ENCODE measurements at regions not wholly inside any gene's neighbourhood (a gene's known extent, or its start where the extent isn't known, plus 50 kb on each side); places are given as distances from the start of the nearest gene placed in this dataset.
A peak's percentile ranks its signal among the peaks of the same experiment; 100 is the strongest.

DNA sequence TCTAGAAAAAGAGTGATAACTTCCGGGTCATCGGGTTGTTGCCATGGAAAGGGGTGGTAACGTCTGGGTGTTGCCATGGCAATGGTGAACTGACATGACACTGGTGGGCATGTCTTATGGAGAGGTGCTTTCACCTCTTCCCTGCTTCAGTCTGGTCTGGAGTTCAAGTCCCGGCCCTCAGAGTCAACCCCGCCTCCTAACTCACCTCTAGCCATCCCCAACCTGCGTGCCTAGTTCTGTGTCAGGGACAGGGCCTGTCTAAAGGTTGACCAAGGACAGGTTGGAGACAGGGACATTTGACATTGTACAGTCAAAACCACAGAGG, 96.0 kb downstream of the LSM3 start:
- Histone ChIP-seq H3K9me2 (ENCODE audit: low read depth, low read length) (no peaks in the 10 kb centered on the region), H3K9ac (ENCODE audit: low read length) (no peak overlapping the region), H3K9me3 (ENCODE audit: low read length) (no peaks in the 10 kb centered on the region), H3K27me3 (ENCODE audit: insufficient read depth, low read length) (no peaks in the 10 kb centered on the region), H3K27ac (ENCODE audit: low read depth, low read length, poor library complexity, severe bottlenecking) (no peak overlapping the region), H2AFZ (ENCODE audit: low read length) (no peak overlapping the region), H3K79me2 (ENCODE audit: insufficient read depth, low read length) (no peaks in the 10 kb centered on the region), H3K4me3 (ENCODE audit: low read depth, low read length, poor library complexity, severe bottlenecking) (no peak overlapping the region), H3K36me3 (ENCODE audit: insufficient read depth, low read length) (no peaks in the 10 kb centered on the region), H3K4me2 (ENCODE audit: low read length) (no peak overlapping the region), H3K4me1 (ENCODE audit: insufficient read depth, low read length, severe bottlenecking) (no peaks in the 10 kb centered on the region), H4K20me1 (ENCODE audit: insufficient read depth, low read length) (no peaks in the 10 kb centered on the region), H3F3A (ENCODE audit: insufficient read depth, low read length) (no peaks in the 10 kb centered on the region)
- TF ChIP-seq, protein P1, sequence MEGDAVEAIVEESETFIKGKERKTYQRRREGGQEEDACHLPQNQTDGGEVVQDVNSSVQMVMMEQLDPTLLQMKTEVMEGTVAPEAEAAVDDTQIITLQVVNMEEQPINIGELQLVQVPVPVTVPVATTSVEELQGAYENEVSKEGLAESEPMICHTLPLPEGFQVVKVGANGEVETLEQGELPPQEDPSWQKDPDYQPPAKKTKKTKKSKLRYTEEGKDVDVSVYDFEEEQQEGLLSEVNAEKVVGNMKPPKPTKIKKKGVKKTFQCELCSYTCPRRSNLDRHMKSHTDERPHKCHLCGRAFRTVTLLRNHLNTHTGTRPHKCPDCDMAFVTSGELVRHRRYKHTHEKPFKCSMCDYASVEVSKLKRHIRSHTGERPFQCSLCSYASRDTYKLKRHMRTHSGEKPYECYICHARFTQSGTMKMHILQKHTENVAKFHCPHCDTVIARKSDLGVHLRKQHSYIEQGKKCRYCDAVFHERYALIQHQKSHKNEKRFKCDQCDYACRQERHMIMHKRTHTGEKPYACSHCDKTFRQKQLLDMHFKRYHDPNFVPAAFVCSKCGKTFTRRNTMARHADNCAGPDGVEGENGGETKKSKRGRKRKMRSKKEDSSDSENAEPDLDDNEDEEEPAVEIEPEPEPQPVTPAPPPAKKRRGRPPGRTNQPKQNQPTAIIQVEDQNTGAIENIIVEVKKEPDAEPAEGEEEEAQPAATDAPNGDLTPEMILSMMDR (IDR thresholded peaks at IDR 0.05; ENCODE audit: low read length), result no peak
- no peak for TF ChIP-seq EZH2 (IDR thresholded peaks at IDR 0.05; ENCODE audit: borderline replicate concordance, low read length)

DNA sequence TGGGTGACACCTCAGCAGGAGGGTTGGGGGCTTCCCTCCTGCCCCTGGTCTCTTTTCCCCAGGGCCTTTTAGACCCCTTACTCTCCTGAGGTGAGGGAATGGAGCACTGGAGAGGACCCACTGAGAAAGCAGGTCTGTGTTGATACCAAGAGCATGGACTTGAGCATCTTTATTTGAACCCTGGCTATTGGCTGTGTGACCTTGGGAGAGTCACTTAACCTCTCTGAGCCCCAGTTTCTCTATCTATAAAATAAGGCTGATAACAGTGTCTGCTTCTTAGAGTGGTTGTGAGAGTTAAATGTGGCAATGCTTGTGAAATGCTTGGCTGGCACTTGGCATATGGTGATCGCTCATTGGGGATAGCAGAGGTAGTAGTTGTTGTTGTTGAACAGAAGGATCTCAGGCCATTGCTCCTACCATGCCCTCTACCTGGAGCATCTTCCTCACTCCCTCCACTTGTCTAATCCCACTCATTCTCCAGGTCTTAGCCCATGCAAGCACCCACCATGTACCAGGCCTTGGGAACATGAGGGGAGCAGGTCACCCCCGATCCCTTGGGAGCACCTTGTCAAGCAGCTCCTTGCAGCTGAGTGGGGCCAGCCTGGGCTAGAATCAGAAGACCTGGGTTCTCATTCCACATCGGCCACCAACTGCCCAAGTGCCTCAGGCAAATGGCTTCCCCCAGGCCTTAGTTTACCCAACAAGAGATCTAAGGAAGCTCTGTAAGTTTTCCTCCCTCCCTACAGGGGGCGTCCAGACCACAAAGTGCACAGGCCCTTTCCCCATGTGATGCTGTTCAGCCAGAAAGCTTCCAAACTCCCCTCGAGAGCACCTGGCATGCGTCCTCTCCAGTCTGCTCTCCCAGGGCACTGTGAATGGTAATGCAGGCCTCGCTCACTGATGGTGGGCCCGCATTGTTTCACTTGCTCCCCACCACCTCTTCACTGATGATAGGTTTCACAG, 96.7 kb downstream of the LSM3 start:
- H3K36me3 ChIP-seq (ENCODE audit: insufficient read depth, low read length), result no peaks in the 10 kb centered on the region
- H3K27ac ChIP-seq (ENCODE audit: low read depth, low read length, poor library complexity, severe bottlenecking), result no peak overlapping the region
- H2AFZ ChIP-seq (ENCODE audit: low read length), result no peak overlapping the region
- H3K9me3 ChIP-seq (ENCODE audit: low read length), result no peaks in the 10 kb centered on the region
- no peak for TF ChIP-seq EZH2 (IDR thresholded peaks at IDR 0.05; ENCODE audit: borderline replicate concordance, low read length)
- TF ChIP-seq, protein P1 (IDR thresholded peaks at IDR 0.05; ENCODE audit: low read length), result peak; percentile 66
- no peaks in the 10 kb centered on the region for H4K20me1 ChIP-seq (ENCODE audit: insufficient read depth, low read length)
- H3K4me2 ChIP-seq (ENCODE audit: low read length), result no peak overlapping the region
- H3K9me2 ChIP-seq (ENCODE audit: low read depth, low read length), result no peaks in the 10 kb centered on the region
- no peaks in the 10 kb centered on the region for H3K79me2 ChIP-seq (ENCODE audit: insufficient read depth, low read length)
- no peak overlapping the region for H3K4me3 ChIP-seq (ENCODE audit: low read depth, low read length, poor library complexity, severe bottlenecking)
- H3K9ac ChIP-seq (ENCODE audit: low read length), result no peak overlapping the region
- no peaks in the 10 kb centered on the region for H3K27me3 ChIP-seq (ENCODE audit: insufficient read depth, low read length)
- no peaks in the 10 kb centered on the region for H3F3A ChIP-seq (ENCODE audit: insufficient read depth, low read length)
- H3K4me1 ChIP-seq (ENCODE audit: insufficient read depth, low read length, severe bottlenecking), result no peaks in the 10 kb centered on the region

DNA sequence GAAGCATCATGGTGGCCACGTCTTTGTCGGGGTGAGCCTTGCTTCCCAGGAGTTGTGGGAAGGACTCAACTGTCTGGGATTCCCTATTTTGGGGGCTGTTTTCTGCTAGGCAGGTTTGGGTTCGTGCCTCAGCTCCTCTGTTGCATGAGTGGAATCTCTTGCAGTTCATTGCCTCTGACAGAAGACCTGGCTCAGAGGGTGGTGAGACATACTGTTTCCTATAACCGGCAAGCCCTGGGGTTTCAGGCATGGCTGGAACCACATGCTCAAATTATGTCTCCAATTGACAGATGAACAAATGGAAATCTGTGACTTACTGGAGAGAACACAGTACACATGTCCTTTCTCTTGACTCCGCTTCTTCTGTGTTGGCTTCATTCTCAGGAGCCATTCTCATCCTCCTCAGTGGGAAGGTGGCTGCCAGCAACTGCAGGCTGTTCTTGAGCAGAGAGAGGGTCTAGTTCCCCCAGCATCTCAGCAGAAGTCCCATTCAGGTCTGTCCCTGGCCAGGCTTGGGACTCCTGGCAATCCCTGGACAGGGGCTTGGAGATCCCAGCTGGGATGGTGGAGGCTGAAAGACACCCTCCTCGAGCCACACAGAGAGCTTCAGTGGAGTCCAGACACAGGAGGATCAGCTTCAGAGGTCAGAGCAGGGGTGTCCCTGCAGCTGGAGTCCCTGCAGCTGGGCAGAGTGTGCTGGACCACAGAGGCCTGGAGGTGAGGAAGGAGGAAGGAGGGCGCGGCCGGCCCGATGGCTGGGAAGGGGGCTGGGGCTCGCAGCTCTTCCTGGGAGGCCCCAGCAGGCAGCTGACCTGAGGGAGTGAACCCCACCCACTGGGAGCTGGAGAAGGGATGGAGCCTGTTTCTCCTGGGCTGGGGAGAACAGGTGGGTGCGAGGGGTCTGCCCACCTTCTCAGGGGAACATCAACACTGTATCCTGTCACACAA, 97.6 kb downstream of the LSM3 start:
- H2AFZ ChIP-seq (ENCODE audit: low read length), result no peak overlapping the region
- no peaks in the 10 kb centered on the region for H3F3A ChIP-seq (ENCODE audit: insufficient read depth, low read length)
- TF ChIP-seq, protein P1 (IDR thresholded peaks at IDR 0.05; ENCODE audit: low read length), result no peak
- no peak for TF ChIP-seq EZH2 (IDR thresholded peaks at IDR 0.05; ENCODE audit: borderline replicate concordance, low read length)
- no peak overlapping the region for H3K4me2 ChIP-seq (ENCODE audit: low read length)
- no peak overlapping the region for H3K27ac ChIP-seq (ENCODE audit: low read depth, low read length, poor library complexity, severe bottlenecking)
- no peak overlapping the region for H3K9ac ChIP-seq (ENCODE audit: low read length)
- H3K4me1 ChIP-seq (ENCODE audit: insufficient read depth, low read length, severe bottlenecking), result no peaks in the 10 kb centered on the region
- no peaks in the 10 kb centered on the region for H3K27me3 ChIP-seq (ENCODE audit: insufficient read depth, low read length)
- no peaks in the 10 kb centered on the region for H3K36me3 ChIP-seq (ENCODE audit: insufficient read depth, low read length)
- H3K9me3 ChIP-seq (ENCODE audit: low read length), result no peaks in the 10 kb centered on the region
- no peaks in the 10 kb centered on the region for H3K79me2 ChIP-seq (ENCODE audit: insufficient read depth, low read length)
- H3K9me2 ChIP-seq (ENCODE audit: low read depth, low read length), result no peaks in the 10 kb centered on the region
- H4K20me1 ChIP-seq (ENCODE audit: insufficient read depth, low read length), result no peaks in the 10 kb centered on the region
- no peak overlapping the region for H3K4me3 ChIP-seq (ENCODE audit: low read depth, low read length, poor library complexity, severe bottlenecking)
